HEK293T (cell line): ENCODE measurements at regions not wholly inside any gene's neighbourhood (a gene's known extent, or its start where the extent isn't known, plus 50 kb on each side); places are given as distances from the start of the nearest gene placed in this dataset.

Experiments
- ARNT ChIP-seq: fragments of 450-650 bp; IDR thresholded peaks from 2 replicates; pipeline ENCODE4 v1.6.1; 2017; ENCODE audit warnings: mild to moderate bottlenecking
- BHLHE40 ChIP-seq: fragments of 450-650 bp; IDR thresholded peaks from 2 replicates; pipeline ENCODE4 v1.6.1; 2016; ENCODE audit warnings: mild to moderate bottlenecking, moderate library complexity, borderline replicate concordance
- ELF4 ChIP-seq: fragments of 450-650 bp; IDR thresholded peaks from 2 replicates; pipeline ENCODE4 v1.6.1; 2017; ENCODE audit warnings: antibody characterized with exemption
- FOXM1 ChIP-seq: fragments of 450-650 bp; IDR thresholded peaks from 2 replicates; pipeline ENCODE4 v1.6.1; 2017; ENCODE audit warnings: mild to moderate bottlenecking, borderline replicate concordance
- HDGF ChIP-seq: fragments of 450-650 bp; IDR thresholded peaks from 2 replicates; pipeline ENCODE4 v1.6.1; 2017; ENCODE audit warnings: antibody characterized with exemption, borderline replicate concordance
- L3MBTL2 ChIP-seq: fragments of 450-650 bp; conservative IDR thresholded peaks from 2 replicates; pipeline ENCODE4 v1.6.1; 2016; ENCODE audit warnings: mild to moderate bottlenecking
- NFRKB ChIP-seq: fragments of 450-650 bp; IDR thresholded peaks from 2 replicates; pipeline ENCODE4 v1.6.1; 2016; ENCODE audit warnings: mild to moderate bottlenecking, moderate library complexity
- SP1 ChIP-seq: fragments of 450-650 bp; IDR thresholded peaks from 2 replicates; pipeline ENCODE4 v1.6.1; 2017
- TARDBP ChIP-seq: fragments of 450-650 bp; IDR thresholded peaks from 2 replicates; pipeline ENCODE4 v1.6.1; 2016
- ZNF384 ChIP-seq: fragments of 450-650 bp; IDR thresholded peaks from 2 replicates; pipeline ENCODE4 v1.6.1; 2016

- no peak for TF ChIP-seq NFRKB
- TF ChIP-seq SP1, result no peak
- TF ChIP-seq BHLHE40, result no peak
- TF ChIP-seq ZNF384, result no peak
- TF ChIP-seq HDGF, result no peak
- no peak for TF ChIP-seq ARNT
- TF ChIP-seq TARDBP, result no peak
- no peak for TF ChIP-seq L3MBTL2
- TF ChIP-seq FOXM1, result no peak
- TF ChIP-seq ELF4, result no peak
Measured at GRCh38 chr13:69580255-69580654, 527.4 kb upstream of the ATXN8OS start.
